Esophagus squamous epithelium (tissue), 4 donors: ENCODE measurements at regions not wholly inside any gene's neighbourhood (a gene's known extent, or its start where the extent isn't known, plus 50 kb on each side); places are given as distances from the start of the nearest gene placed in this dataset.

Experiments
- CTCF ChIP-seq, 6 experiments: fragments of 450-650 bp in 4 of 6; fragments of 200-600 bp in 2 of 6; sonication (generic) in 2 of 6; IDR thresholded peaks; one replicate each; pipeline ENCODE4 v1.5.1; 2016 to 2019; ENCODE audit warnings: antibody characterized with exemption in 6 of 6, mild to moderate bottlenecking in 4 of 6, moderate library complexity in 4 of 6
- POLR2A ChIP-seq, 4 donors: fragments of 450-650 bp; IDR thresholded peaks; one replicate each; pipeline ENCODE4 v1.6.1; 2017; ENCODE audit warnings: antibody characterized with exemption in 4 of 4, mild to moderate bottlenecking in 4 of 4, moderate library complexity in 3 of 4

- no peak for TF ChIP-seq CTCF (IDR thresholded peaks at IDR 0.05)
- no peak for TF ChIP-seq POLR2A (IDR thresholded peaks at IDR 0.05)
Measured at GRCh38 chr4:125392694-125393093, 77.9 kb downstream of the FAT4 start.
